ENCODE measurements at regions not wholly inside any gene's neighbourhood (a gene's known extent, or its start where the extent isn't known, plus 50 kb on each side); places are given as distances from the start of the nearest gene placed in this dataset.

DNA sequence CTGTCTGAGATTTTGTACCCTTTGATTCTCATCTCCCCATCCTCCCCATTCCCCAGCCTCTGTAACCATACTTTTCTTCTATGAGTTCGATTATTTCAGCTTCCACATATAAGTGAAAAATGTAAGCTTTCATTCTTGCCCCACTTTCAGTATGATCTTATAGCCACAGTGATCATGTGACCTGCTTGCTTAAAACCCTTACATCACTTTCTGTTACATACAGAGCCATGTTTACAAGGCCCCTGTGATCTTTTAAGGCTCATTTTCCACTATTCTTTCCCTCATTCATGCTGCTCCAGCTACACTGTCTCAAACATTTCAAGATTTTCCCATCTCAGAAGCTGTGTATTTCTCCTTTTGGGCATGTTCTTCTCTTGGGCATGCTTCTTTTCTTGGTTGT is 147.7 kb downstream of the DCK start:
- ATAC-seq: peak; percentile 67
- WGBS (ENCODE audit: insufficient coverage, insufficient replicate concordance, low lambda C conversion rate, missing lambda C conversion rate): 0% methylated on average over 1 of the region's 1 CpG
- no peak overlapping the region for H3K27ac ChIP-seq (ENCODE audit: control insufficient read depth, insufficient read depth)
- H3K36me3 ChIP-seq (ENCODE audit: control insufficient read depth in 2 of 2, insufficient read depth in 2 of 2, low read length in 1 of 2): no peaks in the 10 kb centered on the region
- CTCF ChIA-PET: interaction anchor here (0.5 to 2.3 kb wide), 2 partner anchors 9 to 958 kb away, joined by 4 to 7 read pairs; no protein-coding TSS in a partner anchor
- FAIRE-seq: no peak
- H3K9ac ChIP-seq (ENCODE audit: control insufficient read depth, insufficient read depth, low read length): no peak overlapping the region
- in situ Hi-C loops (cut with MboI) (no loop called here), intact Hi-C loops (cut with micrococcal nuclease; ENCODE audit: unreplicated experiment) (no loop called here)
- DNase-seq (ENCODE audit: low read depth, low spot score): no peak
- RAD21 ChIA-PET (ENCODE audit: unreplicated experiment): no interaction called here
- no peaks in the 10 kb centered on the region for H3K79me2 ChIP-seq (ENCODE audit: control insufficient read depth, insufficient read depth, low read length)
- SMC1A ChIA-PET (ENCODE audit: uncharacterized antibody, unreplicated experiment): interaction anchor here (1.6 kb wide), 1 partner anchor 9 kb away, joined by 4 read pairs; no protein-coding TSS in a partner anchor
- BruUV-seq (replicated peaks): no TSS peak
- H3K27me3 ChIP-seq (replicated peaks in 1 of 2; ENCODE audit: control insufficient read depth in 2 of 2, insufficient read depth in 2 of 2, low read length in 1 of 2): no peaks in the 10 kb centered on the region
- H3K4me3 ChIP-seq: no peak overlapping the region
- no peaks in the 10 kb centered on the region for H3K9me3 ChIP-seq (replicated peaks; ENCODE audit: control insufficient read depth, insufficient read depth, low read length)
- POLR2A ChIA-PET: interaction anchor here (0.6 kb wide), 1 partner anchor 67 kb away, joined by 3 read pairs; no protein-coding TSS in a partner anchor
- H3K4me2 ChIP-seq (ENCODE audit: control insufficient read depth, insufficient read depth): no peak overlapping the region
- no peaks in the 10 kb centered on the region for H3K4me1 ChIP-seq (ENCODE audit: control insufficient read depth, insufficient read depth, low read length)
- H4K20me1 ChIP-seq (ENCODE audit: control insufficient read depth, insufficient read depth): no peaks in the 10 kb centered on the region
- no peak overlapping the region for H2AFZ ChIP-seq (ENCODE audit: control insufficient read depth, low read depth, low read length)
- TF ChIP-seq, protein P1, sequence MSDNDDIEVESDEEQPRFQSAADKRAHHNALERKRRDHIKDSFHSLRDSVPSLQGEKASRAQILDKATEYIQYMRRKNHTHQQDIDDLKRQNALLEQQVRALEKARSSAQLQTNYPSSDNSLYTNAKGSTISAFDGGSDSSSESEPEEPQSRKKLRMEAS (IDR thresholded peaks at IDR 0.05; ENCODE audit: low read depth, low read length): no peak
- TF ChIP-seq SMAD1 (IDR thresholded peaks at IDR 0.05; ENCODE audit: low read depth, partially characterized antibody) (no peak), RUNX3 (IDR thresholded peaks at IDR 0.05; ENCODE audit: low read length) (peak; percentile 46; the same call in 1 of the 2 replicates), FOXM1 (IDR thresholded peaks at IDR 0.05; ENCODE audit: low read depth, low read length) (no peak), CHD4 (IDR thresholded peaks at IDR 0.05) (no peak), POLR2AphosphoS5 (IDR thresholded peaks at IDR 0.05; ENCODE audit: low read length) (no peak), IKZF1 (conservative IDR thresholded peaks at IDR 0.05) (no peak), FOXK2 (IDR thresholded peaks at IDR 0.05) (no peak), RAD51 (IDR thresholded peaks at IDR 0.05) (peak; percentile 80; the same call in 1 of the 2 replicates), SREBF1 (IDR thresholded peaks at IDR 0.05; ENCODE audit: low read length) (no peak), NBN (IDR thresholded peaks at IDR 0.05) (no peak), CREB1 (IDR thresholded peaks at IDR 0.05; ENCODE audit: low read depth) (no peak), CHD1 (IDR thresholded peaks at IDR 0.05; ENCODE audit: low read depth, low read length) (no peak)
- TF ChIP-seq, protein P2, sequence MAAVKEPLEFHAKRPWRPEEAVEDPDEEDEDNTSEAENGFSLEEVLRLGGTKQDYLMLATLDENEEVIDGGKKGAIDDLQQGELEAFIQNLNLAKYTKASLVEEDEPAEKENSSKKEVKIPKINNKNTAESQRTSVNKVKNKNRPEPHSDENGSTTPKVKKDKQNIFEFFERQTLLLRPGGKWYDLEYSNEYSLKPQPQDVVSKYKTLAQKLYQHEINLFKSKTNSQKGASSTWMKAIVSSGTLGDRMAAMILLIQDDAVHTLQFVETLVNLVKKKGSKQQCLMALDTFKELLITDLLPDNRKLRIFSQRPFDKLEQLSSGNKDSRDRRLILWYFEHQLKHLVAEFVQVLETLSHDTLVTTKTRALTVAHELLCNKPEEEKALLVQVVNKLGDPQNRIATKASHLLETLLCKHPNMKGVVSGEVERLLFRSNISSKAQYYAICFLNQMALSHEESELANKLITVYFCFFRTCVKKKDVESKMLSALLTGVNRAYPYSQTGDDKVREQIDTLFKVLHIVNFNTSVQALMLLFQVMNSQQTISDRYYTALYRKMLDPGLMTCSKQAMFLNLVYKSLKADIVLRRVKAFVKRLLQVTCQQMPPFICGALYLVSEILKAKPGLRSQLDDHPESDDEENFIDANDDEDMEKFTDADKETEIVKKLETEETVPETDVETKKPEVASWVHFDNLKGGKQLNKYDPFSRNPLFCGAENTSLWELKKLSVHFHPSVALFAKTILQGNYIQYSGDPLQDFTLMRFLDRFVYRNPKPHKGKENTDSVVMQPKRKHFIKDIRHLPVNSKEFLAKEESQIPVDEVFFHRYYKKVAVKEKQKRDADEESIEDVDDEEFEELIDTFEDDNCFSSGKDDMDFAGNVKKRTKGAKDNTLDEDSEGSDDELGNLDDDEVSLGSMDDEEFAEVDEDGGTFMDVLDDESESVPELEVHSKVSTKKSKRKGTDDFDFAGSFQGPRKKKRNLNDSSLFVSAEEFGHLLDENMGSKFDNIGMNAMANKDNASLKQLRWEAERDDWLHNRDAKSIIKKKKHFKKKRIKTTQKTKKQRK (IDR thresholded peaks at IDR 0.05; ENCODE audit: low read depth, low read length): no peak
- TF ChIP-seq, protein P3, sequence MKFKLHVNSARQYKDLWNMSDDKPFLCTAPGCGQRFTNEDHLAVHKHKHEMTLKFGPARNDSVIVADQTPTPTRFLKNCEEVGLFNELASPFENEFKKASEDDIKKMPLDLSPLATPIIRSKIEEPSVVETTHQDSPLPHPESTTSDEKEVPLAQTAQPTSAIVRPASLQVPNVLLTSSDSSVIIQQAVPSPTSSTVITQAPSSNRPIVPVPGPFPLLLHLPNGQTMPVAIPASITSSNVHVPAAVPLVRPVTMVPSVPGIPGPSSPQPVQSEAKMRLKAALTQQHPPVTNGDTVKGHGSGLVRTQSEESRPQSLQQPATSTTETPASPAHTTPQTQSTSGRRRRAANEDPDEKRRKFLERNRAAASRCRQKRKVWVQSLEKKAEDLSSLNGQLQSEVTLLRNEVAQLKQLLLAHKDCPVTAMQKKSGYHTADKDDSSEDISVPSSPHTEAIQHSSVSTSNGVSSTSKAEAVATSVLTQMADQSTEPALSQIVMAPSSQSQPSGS (IDR thresholded peaks at IDR 0.05; ENCODE audit: low read length): 0 out of 2 replicates have a peak, but pooled peaks have one; percentile 30
- TF ChIP-seq, protein P4, sequence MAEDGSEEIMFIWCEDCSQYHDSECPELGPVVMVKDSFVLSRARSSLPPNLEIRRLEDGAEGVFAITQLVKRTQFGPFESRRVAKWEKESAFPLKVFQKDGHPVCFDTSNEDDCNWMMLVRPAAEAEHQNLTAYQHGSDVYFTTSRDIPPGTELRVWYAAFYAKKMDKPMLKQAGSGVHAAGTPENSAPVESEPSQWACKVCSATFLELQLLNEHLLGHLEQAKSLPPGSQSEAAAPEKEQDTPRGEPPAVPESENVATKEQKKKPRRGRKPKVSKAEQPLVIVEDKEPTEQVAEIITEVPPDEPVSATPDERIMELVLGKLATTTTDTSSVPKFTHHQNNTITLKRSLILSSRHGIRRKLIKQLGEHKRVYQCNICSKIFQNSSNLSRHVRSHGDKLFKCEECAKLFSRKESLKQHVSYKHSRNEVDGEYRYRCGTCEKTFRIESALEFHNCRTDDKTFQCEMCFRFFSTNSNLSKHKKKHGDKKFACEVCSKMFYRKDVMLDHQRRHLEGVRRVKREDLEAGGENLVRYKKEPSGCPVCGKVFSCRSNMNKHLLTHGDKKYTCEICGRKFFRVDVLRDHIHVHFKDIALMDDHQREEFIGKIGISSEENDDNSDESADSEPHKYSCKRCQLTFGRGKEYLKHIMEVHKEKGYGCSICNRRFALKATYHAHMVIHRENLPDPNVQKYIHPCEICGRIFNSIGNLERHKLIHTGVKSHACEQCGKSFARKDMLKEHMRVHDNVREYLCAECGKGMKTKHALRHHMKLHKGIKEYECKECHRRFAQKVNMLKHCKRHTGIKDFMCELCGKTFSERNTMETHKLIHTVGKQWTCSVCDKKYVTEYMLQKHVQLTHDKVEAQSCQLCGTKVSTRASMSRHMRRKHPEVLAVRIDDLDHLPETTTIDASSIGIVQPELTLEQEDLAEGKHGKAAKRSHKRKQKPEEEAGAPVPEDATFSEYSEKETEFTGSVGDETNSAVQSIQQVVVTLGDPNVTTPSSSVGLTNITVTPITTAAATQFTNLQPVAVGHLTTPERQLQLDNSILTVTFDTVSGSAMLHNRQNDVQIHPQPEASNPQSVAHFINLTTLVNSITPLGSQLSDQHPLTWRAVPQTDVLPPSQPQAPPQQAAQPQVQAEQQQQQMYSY (CRISPR knock-in tag; IDR thresholded peaks at IDR 0.05): no peak
- TF ChIP-seq, protein P5, sequence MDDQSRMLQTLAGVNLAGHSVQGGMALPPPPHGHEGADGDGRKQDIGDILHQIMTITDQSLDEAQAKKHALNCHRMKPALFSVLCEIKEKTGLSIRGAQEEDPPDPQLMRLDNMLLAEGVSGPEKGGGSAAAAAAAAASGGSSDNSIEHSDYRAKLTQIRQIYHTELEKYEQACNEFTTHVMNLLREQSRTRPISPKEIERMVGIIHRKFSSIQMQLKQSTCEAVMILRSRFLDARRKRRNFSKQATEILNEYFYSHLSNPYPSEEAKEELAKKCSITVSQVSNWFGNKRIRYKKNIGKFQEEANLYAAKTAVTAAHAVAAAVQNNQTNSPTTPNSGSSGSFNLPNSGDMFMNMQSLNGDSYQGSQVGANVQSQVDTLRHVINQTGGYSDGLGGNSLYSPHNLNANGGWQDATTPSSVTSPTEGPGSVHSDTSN (IDR thresholded peaks at IDR 0.05; ENCODE audit: insufficient replicate concordance, low read depth, low read length): no peak
